ENCODE measurements at regions not wholly inside any gene's neighbourhood (a gene's known extent, or its start where the extent isn't known, plus 50 kb on each side); places are given as distances from the start of the nearest gene placed in this dataset.

GRCh38 chr5:130884023-130884422, 281.0 kb downstream of the HINT1 start (continued):
- TF ChIP-seq HEY1 (CRISPR knock-in tag; IDR thresholded peaks at IDR 0.05; ENCODE audit: borderline replicate concordance) (no peak), SAP30 (IDR thresholded peaks at IDR 0.05; ENCODE audit: borderline replicate concordance, insufficient read depth, low read depth, low read length, poor library complexity, severe bottlenecking) (no peak), MITF (IDR thresholded peaks at IDR 0.05) (no peak), PHB (CRISPR knock-in tag; IDR thresholded peaks at IDR 0.05) (no peak), DNMT1 (IDR thresholded peaks at IDR 0.05) (no peak), ZNF445 (CRISPR knock-in tag; IDR thresholded peaks at IDR 0.05; ENCODE audit: low read depth) (no peak), ZBTB1 (CRISPR knock-in tag; IDR thresholded peaks at IDR 0.05; ENCODE audit: borderline replicate concordance, low read depth) (no peak), ZNF79 (CRISPR knock-in tag; IDR thresholded peaks at IDR 0.05; ENCODE audit: low read depth) (no peak), CBX8 (IDR thresholded peaks at IDR 0.05; ENCODE audit: borderline replicate concordance, extremely low read depth, low read depth, low read length, poor library complexity, severe bottlenecking) (no peak), SLC30A9 (CRISPR knock-in tag; IDR thresholded peaks at IDR 0.05) (no peak), MLLT1 (IDR thresholded peaks at IDR 0.05) (no peak)
